Epithelial cell of esophagus (primary cell): ENCODE measurements at regions not wholly inside any gene's neighbourhood (a gene's known extent, or its start where the extent isn't known, plus 50 kb on each side); places are given as distances from the start of the nearest gene placed in this dataset.

ENCODE experiments used
- DNase-seq: peaks from one replicate; pipeline ENCODE4 v3.0.0; 2010; ENCODE audit warnings: low read depth
- H3K4me3 ChIP-seq: 2 replicates; pipeline ENCODE4 v1.5.1; 2011; ENCODE audit warnings: mild to moderate bottlenecking, low read length, control low read depth
- TF ChIP-seq, protein P1 (sequence below): IDR thresholded peaks from 2 replicates; pipeline ENCODE4 v1.5.1; 2011; ENCODE audit warnings: low read depth, mild to moderate bottlenecking, low read length, control low read depth, inconsistent platforms; ENCODE audit not compliant: insufficient read depth; ENCODE audit errors: missing control alignments

DNA sequence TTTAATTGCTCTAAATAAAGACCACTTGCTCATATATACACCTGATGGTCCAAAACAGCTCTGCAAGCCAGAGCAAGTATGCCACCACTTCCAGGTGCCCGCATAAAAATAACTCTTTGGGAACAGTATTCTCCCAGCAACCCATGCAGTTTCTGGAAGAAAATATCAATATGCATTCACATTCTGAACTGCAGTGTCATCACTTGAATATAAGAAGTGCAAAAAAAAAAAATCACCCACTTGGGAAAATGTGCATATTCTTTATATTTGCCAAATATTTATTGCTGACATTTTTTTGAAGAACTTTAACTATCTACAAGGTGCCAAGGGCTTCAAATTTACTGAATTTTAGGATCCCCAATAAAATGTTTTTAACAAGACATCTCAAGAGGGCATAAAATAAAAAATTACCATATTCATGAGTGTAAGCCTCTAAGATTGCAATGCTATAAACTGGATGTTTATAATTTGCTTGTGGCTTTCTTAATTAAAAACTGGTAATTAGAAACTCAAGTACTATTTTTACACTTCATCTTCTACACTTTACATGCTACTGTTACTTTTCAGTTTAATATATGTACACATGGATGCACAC lies 360.6 kb upstream of the HNRNPA3 start:
- DNase-seq, result no peak
- H3K4me3 ChIP-seq, result no peak overlapping the region
- TF ChIP-seq, protein P1, sequence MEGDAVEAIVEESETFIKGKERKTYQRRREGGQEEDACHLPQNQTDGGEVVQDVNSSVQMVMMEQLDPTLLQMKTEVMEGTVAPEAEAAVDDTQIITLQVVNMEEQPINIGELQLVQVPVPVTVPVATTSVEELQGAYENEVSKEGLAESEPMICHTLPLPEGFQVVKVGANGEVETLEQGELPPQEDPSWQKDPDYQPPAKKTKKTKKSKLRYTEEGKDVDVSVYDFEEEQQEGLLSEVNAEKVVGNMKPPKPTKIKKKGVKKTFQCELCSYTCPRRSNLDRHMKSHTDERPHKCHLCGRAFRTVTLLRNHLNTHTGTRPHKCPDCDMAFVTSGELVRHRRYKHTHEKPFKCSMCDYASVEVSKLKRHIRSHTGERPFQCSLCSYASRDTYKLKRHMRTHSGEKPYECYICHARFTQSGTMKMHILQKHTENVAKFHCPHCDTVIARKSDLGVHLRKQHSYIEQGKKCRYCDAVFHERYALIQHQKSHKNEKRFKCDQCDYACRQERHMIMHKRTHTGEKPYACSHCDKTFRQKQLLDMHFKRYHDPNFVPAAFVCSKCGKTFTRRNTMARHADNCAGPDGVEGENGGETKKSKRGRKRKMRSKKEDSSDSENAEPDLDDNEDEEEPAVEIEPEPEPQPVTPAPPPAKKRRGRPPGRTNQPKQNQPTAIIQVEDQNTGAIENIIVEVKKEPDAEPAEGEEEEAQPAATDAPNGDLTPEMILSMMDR, result no peak

DNA sequence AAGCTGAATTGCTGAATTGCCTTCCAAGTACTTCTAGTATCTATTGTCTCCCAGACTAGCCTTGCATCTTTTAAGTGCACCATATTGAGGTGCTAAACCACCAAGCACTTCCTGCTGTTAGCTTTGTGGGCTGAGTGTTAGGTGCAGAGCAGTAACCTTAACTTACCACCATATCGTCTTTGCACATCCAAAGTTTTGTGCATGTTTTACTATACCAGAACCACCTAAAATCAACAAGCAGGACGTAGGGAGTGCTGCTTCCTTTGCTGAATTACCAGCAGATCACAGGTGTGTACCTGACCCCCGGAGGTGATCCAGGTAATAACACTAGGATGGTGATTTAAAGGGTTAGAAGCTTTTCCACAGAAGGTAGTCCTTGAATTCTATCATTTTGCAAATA lies 359.9 kb upstream of the HNRNPA3 start:
- TF ChIP-seq, protein P1, result no peak
- H3K4me3 ChIP-seq, result no peak overlapping the region
- DNase-seq, result no peak

DNA sequence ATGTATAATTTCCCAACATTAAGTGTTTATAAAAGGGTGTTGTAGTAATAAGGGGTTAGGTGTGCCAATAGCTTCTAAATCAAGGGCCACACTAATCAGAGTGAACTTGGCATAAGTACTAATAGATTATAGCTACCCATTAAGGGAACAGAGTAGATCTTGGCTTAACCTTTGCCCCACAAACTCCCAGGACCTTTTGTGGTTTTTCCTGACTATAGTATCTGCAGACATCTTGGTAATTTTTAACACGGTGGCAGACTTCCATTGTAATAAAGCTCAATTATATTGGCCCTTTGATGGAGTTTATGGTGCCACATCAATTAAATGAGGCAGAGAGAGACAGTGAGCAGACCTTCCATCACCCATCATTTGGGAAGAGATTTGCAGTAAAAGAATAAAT lies 358.5 kb upstream of the HNRNPA3 start:
- no peak overlapping the region for H3K4me3 ChIP-seq
- DNase-seq, result no peak
- TF ChIP-seq, protein P1, result no peak

DNA sequence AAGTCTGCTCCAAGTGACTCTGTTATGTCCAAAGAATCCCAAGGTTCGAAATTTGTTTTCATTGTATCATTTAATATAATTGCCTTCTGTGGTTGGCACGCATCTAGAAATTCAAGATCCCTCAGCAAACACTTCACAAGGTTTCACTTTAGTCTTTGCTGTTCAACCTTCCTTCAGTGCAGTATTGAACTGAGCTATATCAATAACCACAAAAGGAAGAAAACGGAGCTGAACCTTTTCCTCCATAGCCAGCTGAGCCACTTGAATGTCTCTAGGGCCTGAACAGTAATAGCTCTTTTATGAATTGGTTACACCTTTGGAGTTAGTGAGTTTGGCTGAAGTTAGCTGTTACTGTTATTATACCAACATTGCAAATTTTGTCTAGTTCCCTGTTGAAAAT lies 357.7 kb upstream of the HNRNPA3 start:
- no peak overlapping the region for H3K4me3 ChIP-seq
- TF ChIP-seq, protein P1, result no peak
- DNase-seq, result no peak

DNA sequence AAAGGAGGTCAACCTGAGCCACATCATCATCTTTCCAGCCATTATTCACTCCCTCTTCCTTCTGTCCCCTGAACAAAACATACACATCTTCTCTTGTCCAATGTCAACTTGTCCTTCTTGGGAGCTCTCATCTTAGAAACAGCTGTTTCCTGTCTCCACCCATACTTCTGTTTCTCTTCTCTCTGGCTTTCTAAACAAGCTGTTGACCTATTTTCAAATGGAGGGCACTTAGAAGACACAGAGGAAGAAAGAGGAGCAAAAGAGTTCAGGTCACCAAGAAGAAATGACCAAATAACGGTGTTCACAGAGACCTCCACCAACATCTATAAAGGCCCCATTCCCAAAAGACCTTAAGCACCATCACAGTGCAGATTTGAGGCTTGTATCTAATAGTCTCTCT lies 355.9 kb upstream of the HNRNPA3 start:
- H3K4me3 ChIP-seq, result no peak overlapping the region
- no peak for DNase-seq
- TF ChIP-seq, protein P1, result no peak

DNA sequence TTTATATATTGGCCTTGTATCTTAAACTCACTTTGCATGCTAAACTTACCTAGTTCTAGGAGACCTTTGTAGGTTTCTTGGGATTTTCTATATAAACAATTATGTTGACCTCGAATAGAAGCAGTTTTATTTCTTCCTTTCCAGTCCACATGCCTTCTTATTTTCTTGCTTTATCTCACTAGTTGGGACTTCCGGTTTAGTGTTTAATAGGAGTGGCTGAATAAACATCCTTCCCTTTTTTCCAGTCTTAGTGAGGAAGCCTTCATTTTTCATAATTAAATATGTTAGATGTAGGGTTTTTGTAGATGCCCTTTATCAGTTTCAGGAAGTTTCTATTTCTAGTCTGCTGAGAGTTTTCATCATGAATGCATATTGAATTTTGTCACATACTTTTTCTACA lies 347.3 kb upstream of the HNRNPA3 start:
- no peak for DNase-seq
- H3K4me3 ChIP-seq, result no peak overlapping the region
- TF ChIP-seq, protein P1, result no peak

DNA sequence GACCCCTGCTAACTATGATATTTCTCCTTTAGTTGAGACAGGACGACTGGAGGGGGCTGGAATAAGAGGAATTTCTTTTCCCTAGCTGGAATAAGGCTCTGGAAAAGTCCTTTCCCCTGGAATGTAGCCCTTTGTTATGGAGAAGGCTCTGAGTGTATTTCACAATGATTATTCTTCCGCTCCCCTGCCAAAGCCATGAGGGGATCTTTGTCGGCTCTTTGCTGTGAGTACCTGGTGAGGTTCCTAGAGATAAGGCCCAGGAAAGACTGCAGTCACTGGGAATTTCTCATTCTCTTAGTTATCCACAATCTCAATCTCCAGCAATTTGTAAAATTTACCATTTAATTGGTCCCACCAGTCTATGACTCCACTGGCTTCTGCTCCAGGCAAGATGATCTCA lies 340.2 kb upstream of the HNRNPA3 start:
- DNase-seq, result no peak
- no peak overlapping the region for H3K4me3 ChIP-seq
- TF ChIP-seq, protein P1, result no peak
